PFSK-1 (cell line): ENCODE measurements at regions not wholly inside any gene's neighbourhood (a gene's known extent, or its start where the extent isn't known, plus 50 kb on each side); places are given as distances from the start of the nearest gene placed in this dataset.

Experiments used
- FOXP2 ChIP-seq: optimal IDR thresholded peaks from 2 replicates; pipeline ENCODE3; 2011; ENCODE audit warnings: borderline replicate concordance, control low read depth, inconsistent platforms; ENCODE audit not compliant: insufficient read depth; ENCODE audit errors: extremely low read length, extremely low read depth
- POLR2AphosphoS5 ChIP-seq: IDR thresholded peaks from 2 replicates; pipeline ENCODE4 v1.6.1; 2012; ENCODE audit warnings: low read depth, mild to moderate bottlenecking, control low read depth, low read length, moderate library complexity
- SIN3A ChIP-seq: IDR thresholded peaks from 2 replicates; pipeline ENCODE4 v1.6.1; 2012; ENCODE audit warnings: mild to moderate bottlenecking, low read length, moderate library complexity, borderline replicate concordance; ENCODE audit not compliant: insufficient read depth
- TAF1 ChIP-seq: IDR thresholded peaks from 2 replicates; pipeline ENCODE4 v1.6.1; 2012; ENCODE audit warnings: low read length, control low read depth, borderline replicate concordance; ENCODE audit not compliant: insufficient read depth
- TF ChIP-seq, protein P1 (sequence below), 2 experiments: IDR thresholded peaks; 2 replicates each; pipeline versions ENCODE4 v1.6.1 to v1.8.0; 2011 to 2012; ENCODE audit warnings: low read depth in 2 of 2, low read length in 2 of 2, control low read depth in 1 of 2, inconsistent platforms in 1 of 2, mild to moderate bottlenecking in 1 of 2, moderate library complexity in 1 of 2; ENCODE audit not compliant: insufficient read depth in 1 of 2

DNA sequence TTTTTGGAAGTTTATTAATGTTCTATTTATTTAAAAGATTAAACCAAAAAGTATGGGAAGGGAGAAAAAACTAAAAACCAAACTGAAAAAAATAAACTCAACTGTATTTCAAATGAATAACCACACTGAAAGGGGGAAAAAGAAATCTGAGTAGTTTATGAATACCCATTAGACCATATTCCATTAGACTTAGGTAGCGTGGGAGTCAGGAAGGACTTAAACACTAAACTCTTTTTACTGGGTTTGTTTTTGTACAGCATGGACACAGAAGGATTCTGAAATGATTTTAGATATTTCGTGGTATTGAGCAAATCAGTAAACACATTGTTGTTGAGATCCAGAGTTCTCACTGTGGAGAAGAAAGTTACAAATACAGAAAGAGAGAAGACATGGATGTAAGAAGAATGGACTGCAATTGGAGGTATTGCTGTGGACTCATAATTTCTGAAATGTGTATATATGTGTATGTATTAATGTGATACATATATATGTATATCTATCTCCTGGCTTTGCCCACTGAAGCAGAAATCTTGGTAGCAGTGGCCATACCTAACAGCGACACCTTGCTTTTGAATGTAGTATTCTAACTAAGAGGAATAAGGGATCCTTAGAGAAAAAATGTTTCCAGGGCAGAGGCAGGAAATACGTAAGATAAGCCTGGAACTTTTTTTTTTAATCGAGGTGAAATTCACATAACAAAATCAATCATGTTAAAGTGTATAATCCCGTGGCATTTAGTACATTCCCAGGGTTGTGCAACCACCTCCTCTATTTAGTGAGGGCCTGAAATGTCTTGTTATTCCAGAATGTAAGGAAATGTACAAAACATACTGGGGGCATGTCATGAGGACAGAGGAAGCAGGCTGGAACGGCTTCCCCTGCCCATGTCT is 228.8 kb downstream of the SMARCA2 start:
- TF ChIP-seq, protein P1, sequence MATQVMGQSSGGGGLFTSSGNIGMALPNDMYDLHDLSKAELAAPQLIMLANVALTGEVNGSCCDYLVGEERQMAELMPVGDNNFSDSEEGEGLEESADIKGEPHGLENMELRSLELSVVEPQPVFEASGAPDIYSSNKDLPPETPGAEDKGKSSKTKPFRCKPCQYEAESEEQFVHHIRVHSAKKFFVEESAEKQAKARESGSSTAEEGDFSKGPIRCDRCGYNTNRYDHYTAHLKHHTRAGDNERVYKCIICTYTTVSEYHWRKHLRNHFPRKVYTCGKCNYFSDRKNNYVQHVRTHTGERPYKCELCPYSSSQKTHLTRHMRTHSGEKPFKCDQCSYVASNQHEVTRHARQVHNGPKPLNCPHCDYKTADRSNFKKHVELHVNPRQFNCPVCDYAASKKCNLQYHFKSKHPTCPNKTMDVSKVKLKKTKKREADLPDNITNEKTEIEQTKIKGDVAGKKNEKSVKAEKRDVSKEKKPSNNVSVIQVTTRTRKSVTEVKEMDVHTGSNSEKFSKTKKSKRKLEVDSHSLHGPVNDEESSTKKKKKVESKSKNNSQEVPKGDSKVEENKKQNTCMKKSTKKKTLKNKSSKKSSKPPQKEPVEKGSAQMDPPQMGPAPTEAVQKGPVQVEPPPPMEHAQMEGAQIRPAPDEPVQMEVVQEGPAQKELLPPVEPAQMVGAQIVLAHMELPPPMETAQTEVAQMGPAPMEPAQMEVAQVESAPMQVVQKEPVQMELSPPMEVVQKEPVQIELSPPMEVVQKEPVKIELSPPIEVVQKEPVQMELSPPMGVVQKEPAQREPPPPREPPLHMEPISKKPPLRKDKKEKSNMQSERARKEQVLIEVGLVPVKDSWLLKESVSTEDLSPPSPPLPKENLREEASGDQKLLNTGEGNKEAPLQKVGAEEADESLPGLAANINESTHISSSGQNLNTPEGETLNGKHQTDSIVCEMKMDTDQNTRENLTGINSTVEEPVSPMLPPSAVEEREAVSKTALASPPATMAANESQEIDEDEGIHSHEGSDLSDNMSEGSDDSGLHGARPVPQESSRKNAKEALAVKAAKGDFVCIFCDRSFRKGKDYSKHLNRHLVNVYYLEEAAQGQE (IDR thresholded peaks at IDR 0.05; ENCODE audit: insufficient read depth in 1 of 2, low read depth in 2 of 2, low read length in 2 of 2) = no peak
- no peak for TF ChIP-seq FOXP2
- no peak for TF ChIP-seq POLR2AphosphoS5
- no peak for TF ChIP-seq TAF1

DNA sequence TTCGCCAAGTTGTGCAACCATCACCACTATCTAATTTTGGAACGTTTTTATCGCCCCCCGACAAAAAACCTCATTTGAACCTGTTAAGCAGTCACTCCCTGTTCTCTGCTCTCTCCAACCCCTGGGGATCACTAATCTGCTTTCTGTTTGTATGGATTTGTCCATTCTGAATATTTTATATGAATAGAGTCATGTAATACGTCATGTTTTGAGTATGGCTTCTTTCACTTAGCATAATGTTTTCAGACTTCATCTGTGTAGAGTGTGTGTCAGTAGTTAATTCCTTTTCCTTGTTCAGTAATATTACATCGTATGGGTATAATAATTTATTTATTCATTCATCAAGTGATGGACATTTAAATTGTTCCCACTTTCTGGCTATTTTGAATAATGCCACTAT is 232.2 kb downstream of the SMARCA2 start:
- TF ChIP-seq TAF1 (no peak), SIN3A (no peak), FOXP2 (no peak), POLR2AphosphoS5 (no peak)
- TF ChIP-seq, protein P1 (IDR thresholded peaks at IDR 0.05; ENCODE audit: insufficient read depth in 1 of 2, low read depth in 2 of 2, low read length in 2 of 2) = no peak

DNA sequence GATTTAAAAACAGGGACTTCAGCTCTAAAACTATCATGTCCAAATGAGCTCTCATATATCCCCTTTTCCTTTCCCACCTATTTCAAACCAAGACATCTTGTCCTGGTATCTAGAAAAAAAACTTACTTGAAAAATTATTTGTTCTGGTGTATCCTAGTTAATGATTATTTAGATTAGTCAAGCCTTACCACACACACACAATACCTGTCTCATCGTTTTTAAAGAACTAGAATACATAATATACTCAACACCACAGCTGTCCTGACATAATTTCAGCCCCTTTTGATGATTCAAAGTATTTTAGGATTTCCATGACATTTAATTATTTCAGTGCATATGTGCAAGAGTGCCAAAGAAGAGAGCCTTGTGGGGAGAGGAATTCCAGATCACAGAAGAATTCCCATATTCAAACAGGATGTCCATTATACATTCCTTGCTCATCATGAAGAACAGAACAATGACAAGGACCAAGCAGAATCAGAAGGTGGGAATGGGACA is 233.7 kb downstream of the SMARCA2 start:
- TF ChIP-seq TAF1 = no peak

DNA sequence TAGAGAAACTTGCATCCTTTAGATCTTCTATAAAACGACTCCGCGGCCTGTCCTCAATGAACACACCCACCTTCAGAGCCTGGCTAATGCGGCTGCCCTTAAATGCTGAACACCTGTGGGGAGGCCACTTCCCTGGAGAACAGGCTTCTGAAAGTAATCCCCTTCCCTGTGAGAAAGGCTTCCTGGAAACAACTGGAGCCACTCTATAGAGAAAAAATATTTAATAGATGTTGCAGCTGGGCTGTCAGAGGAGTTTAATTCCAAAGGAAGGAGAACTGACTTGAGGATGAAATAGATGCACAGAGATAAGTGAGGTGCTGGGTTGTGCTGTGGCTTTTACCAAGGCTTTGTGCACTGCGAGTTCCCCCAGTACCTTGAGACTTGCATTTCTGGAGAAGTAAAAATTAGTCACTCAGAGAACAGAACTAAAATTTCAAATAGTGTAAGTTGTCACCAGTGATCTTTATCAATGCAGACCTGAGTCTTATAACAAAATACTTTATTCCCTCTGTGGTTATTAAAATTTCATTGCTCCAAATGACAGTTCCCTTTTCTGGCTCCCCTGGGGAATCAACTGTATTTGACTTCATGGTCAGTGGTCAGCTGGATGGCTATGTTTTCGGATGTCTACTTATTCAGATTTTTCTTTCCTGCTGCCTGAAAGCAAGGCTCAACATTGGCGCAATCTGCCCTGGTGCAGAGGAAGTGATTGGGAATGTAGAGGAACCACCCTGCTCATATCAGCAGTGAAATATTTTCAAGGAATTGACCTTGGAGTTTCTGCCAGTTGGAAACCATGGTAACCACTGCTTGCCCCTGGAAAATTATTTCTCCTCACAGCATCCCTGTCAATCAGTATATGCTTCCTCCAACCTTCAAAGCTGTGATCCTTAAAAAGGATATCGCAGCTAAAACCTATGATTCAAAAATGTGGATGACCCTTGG is 238.8 kb downstream of the SMARCA2 start:
- TF ChIP-seq FOXP2 = no peak
- no peak for TF ChIP-seq TAF1
- no peak for TF ChIP-seq SIN3A
- TF ChIP-seq POLR2AphosphoS5 = no peak
- TF ChIP-seq, protein P1 (IDR thresholded peaks at IDR 0.05; ENCODE audit: insufficient read depth in 1 of 2, low read depth in 2 of 2, low read length in 2 of 2) = no peak

DNA sequence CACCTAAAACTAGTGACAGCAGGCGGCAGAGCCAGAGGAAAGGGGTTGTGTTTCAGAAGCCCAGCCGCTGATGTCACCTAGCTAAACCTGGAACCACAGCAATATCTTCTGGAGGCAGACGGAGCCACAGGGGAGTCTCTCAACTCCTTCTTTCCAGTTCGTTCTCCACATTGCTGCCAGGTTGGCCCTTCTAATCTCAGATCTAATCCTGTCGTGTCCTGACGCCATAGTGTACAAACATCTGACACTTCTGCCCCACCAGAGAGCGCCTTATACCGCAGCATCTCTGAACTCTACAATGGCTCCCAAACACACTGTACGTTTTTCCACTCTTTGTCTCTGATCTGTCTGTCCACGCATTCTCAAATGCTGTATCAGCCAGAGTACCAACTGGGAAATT is 240.0 kb downstream of the SMARCA2 start:
- TF ChIP-seq, protein P1 (IDR thresholded peaks at IDR 0.05; ENCODE audit: insufficient read depth in 1 of 2, low read depth in 2 of 2, low read length in 2 of 2) = no peak
- no peak for TF ChIP-seq SIN3A
- no peak for TF ChIP-seq FOXP2
- no peak for TF ChIP-seq TAF1
- TF ChIP-seq POLR2AphosphoS5 = no peak
